Spleen (tissue), 11 donors: ENCODE measurements at regions not wholly inside any gene's neighbourhood (a gene's known extent, or its start where the extent isn't known, plus 50 kb on each side); places are given as distances from the start of the nearest gene placed in this dataset.

Source experiments
- DNase-seq: peaks from one replicate; pipeline ENCODE4 v3.0.0-alpha.2; 2020
- H3K27ac ChIP-seq, 8 donors: fragments of 200-600 bp; sonication (generic) in 7 of 8; 1 replicate in 4 of 8; 2 replicates in 4 of 8; pipeline versions ENCODE4 v1.5.0 to v1.8.0; 2016 to 2021; ENCODE audit warnings: inconsistent platforms in 4 of 8, mild to moderate bottlenecking in 4 of 8, moderate library complexity in 1 of 8
- H3K27me3 ChIP-seq, 7 donors: fragments of 200-600 bp; sonication (generic) in 6 of 7; replicated peaks in 1 of 7; 1 replicate in 4 of 7; 2 replicates in 3 of 7; pipeline versions ENCODE4 v1.5.0 to v1.8.0; 2016 to 2021; ENCODE audit warnings: inconsistent platforms in 3 of 7, mild to moderate bottlenecking in 1 of 7
- H3K36me3 ChIP-seq, 6 donors: fragments of 200-600 bp; sonication (generic) in 5 of 6; 1 replicate in 4 of 6; 2 replicates in 2 of 6; pipeline versions ENCODE4 v1.5.0 to v1.8.0; 2016 to 2021; ENCODE audit warnings: inconsistent platforms in 2 of 6
- H3K4me1 ChIP-seq, 6 donors: fragments of 200-600 bp; sonication (generic) in 5 of 6; 1 replicate in 3 of 6; 2 replicates in 3 of 6; pipeline versions ENCODE4 v1.5.0 to v1.8.0; 2016 to 2021; ENCODE audit warnings: inconsistent platforms in 3 of 6
- H3K4me3 ChIP-seq, 8 donors: fragments of 200-600 bp; sonication (generic) in 7 of 8; 1 replicate in 4 of 8; 2 replicates in 4 of 8; pipeline versions ENCODE4 v1.5.0 to v1.8.0; 2016 to 2021; ENCODE audit warnings: inconsistent platforms in 4 of 8, mild to moderate bottlenecking in 4 of 8, moderate library complexity in 2 of 8
- H3K9me3 ChIP-seq, 8 donors: fragments of 200-600 bp; sonication (generic) in 7 of 8; 1 replicate in 4 of 8; 2 replicates in 4 of 8; pipeline versions ENCODE4 v1.5.0 to v1.8.0; 2016 to 2021; ENCODE audit warnings: inconsistent platforms in 4 of 8
- CTCF ChIP-seq, 11 experiments: fragments of 200-600 bp in 7 of 11; fragments of 450-650 bp in 4 of 11; sonication (generic) in 4 of 11; IDR thresholded peaks in 8 of 11; conservative IDR thresholded peaks in 3 of 11; 1 replicate in 7 of 11; 2 replicates in 4 of 11; pipeline versions ENCODE4 v1.4.0 to v1.8.0; 2016 to 2021; ENCODE audit warnings: antibody characterized with exemption in 11 of 11, inconsistent platforms in 4 of 11, mild to moderate bottlenecking in 1 of 11
- POLR2A ChIP-seq, 3 donors: fragments of 450-650 bp; IDR thresholded peaks; one replicate each; pipeline ENCODE4 v1.5.1; 2017; ENCODE audit warnings: antibody characterized with exemption in 3 of 3, mild to moderate bottlenecking in 1 of 3
- POLR2AphosphoS5 ChIP-seq, 3 donors: sonication (generic); formaldehyde crosslinking; IDR thresholded peaks; one replicate each; pipeline ENCODE4 v1.5.1; 2017; ENCODE audit warnings: antibody characterized with exemption in 3 of 3
- WGBS, 5 donors: extraction: QIAGEN DNeasy Blood & Tissue Kit in 3 of 5; methylation state at CpG; one replicate each; pipeline versions ENCODE4 v1.1.5 to v1.1.7; 2013 to 2018; 5-methylcytosine and 5-hydroxymethylcytosine counted together
- intact Hi-C: fragments of 100-400 bp; cut with DNase I; formaldehyde crosslinking; loops from one replicate; pipeline ENCODE4 v1.15.0; 2023; ENCODE audit warnings: low total_unique reads
- donor health status: healthy with polysubstance abuse.
- donor health status: DM: no; HTN: no; CAD: no; lungs with moderate emphysema.
- donor health status: DM: no; HTN: no; CAD: no.
- donor health status: Bipolar disorder and iron deficiency.
- donor health status: healthy.
- donor health status: DM: no; HTN: no; CAD: no.
- donor health status: DM: yes; HTN: yes; CAD: no.

GRCh38 chr7:94252971-94253370 lies 141.7 kb upstream of the COL1A2 start:
- no peaks in the 10 kb centered on the region for H3K36me3 ChIP-seq
- intact Hi-C loops: no loop called here
- DNase-seq: no peak
- no peaks in the 10 kb centered on the region for H3K27me3 ChIP-seq
- no peak for TF ChIP-seq CTCF (IDR thresholded peaks at IDR 0.05 in 8 of 11, conservative IDR thresholded peaks at IDR 0.05 in 3 of 11)
- no peak for TF ChIP-seq POLR2AphosphoS5 (IDR thresholded peaks at IDR 0.05)
- no peak for TF ChIP-seq POLR2A (IDR thresholded peaks at IDR 0.05)
- H3K4me3 ChIP-seq: no peak overlapping the region
- peaks cover 0 to 6% (median 0%) of the 10 kb centered on the region in 8 donors for H3K9me3 ChIP-seq
- no peak overlapping the region for H3K27ac ChIP-seq
- H3K4me1 ChIP-seq: no peaks in the 10 kb centered on the region

GRCh38 chr7:94253686-94254085 lies 141.0 kb upstream of the COL1A2 start:
- DNase-seq: no peak
- WGBS, 5 donors: 69 to 85% (median 76%) methylated on average over 1 of the region's 1 CpG
- Histone ChIP-seq H3K4me1 (no peaks in the 10 kb centered on the region), H3K9me3 (peaks cover 0 to 6% (median 0%) of the 10 kb centered on the region in 8 donors), H3K4me3 (no peak overlapping the region), H3K27ac (no peak overlapping the region), H3K36me3 (no peaks in the 10 kb centered on the region), H3K27me3 (no peaks in the 10 kb centered on the region)
- intact Hi-C loops: no loop called here
- TF ChIP-seq POLR2A (IDR thresholded peaks at IDR 0.05) (no peak), CTCF (IDR thresholded peaks at IDR 0.05 in 8 of 11, conservative IDR thresholded peaks at IDR 0.05 in 3 of 11) (no peak), POLR2AphosphoS5 (IDR thresholded peaks at IDR 0.05) (no peak)

- Histone ChIP-seq H3K27me3 (no peaks in the 10 kb centered on the region), H3K27ac (no peak overlapping the region), H3K9me3 (peaks cover 0 to 6% (median 0%) of the 10 kb centered on the region in 8 donors), H3K36me3 (no peaks in the 10 kb centered on the region), H3K4me3 (no peak overlapping the region), H3K4me1 (no peaks in the 10 kb centered on the region)
- DNase-seq: no peak
- intact Hi-C loops: no loop called here
- TF ChIP-seq POLR2AphosphoS5 (IDR thresholded peaks at IDR 0.05) (no peak), POLR2A (IDR thresholded peaks at IDR 0.05) (no peak), CTCF (IDR thresholded peaks at IDR 0.05 in 8 of 11, conservative IDR thresholded peaks at IDR 0.05 in 3 of 11) (no peak)
- WGBS, 5 donors: 84 to 89% (median 88%) methylated on average over 11 of the region's 11 CpGs
Measured at GRCh38 chr7:94258418-94259300, 136.0 kb upstream of the COL1A2 start.

GRCh38 chr7:94261067-94261466 lies 133.6 kb upstream of the COL1A2 start:
- TF ChIP-seq POLR2A (IDR thresholded peaks at IDR 0.05): no peak
- TF ChIP-seq CTCF (IDR thresholded peaks at IDR 0.05 in 8 of 11, conservative IDR thresholded peaks at IDR 0.05 in 3 of 11): no peak
- no peak for TF ChIP-seq POLR2AphosphoS5 (IDR thresholded peaks at IDR 0.05)
- DNase-seq: no peak
- no peaks in the 10 kb centered on the region for H3K4me1 ChIP-seq
- intact Hi-C loops: no loop called here
- WGBS, 5 donors: 37 to 50% (median 46%) methylated on average over 6 of the region's 6 CpGs
- H3K36me3 ChIP-seq: no peaks in the 10 kb centered on the region
- H3K27ac ChIP-seq: no peak overlapping the region
- H3K4me3 ChIP-seq: no peak overlapping the region
- no peaks in the 10 kb centered on the region for H3K9me3 ChIP-seq
- H3K27me3 ChIP-seq: no peaks in the 10 kb centered on the region
